ENCODE measurements at regions not wholly inside any gene's neighbourhood (a gene's known extent, or its start where the extent isn't known, plus 50 kb on each side); places are given as distances from the start of the nearest gene placed in this dataset.

DNA sequence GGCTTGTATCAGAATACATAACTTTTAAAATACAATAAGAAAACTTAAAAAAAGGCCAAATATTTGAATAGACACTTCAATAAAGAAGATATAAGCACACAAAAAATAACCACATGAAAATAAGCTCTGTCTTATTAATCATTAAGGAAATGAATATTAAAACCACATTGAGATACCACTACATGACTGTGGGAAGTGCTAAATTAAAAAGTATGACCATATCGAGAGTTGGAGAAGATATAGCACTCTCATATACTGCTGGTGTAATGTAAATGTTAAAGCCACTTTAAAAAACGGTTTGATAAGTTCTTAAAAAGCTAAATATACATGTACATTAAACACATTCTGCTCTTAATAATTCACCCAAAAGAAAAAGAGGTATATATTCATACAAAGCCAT is 104.6 kb upstream of the TRIB2 start:
- Histone ChIP-seq H3K9me3 (ENCODE audit: control extremely low read depth in 1 of 3, control insufficient read depth in 2 of 3, insufficient read depth in 1 of 3, low read length in 2 of 3) (peaks cover 2 to 7% (median 4%) of the 10 kb centered on the region in 3 donors), H3K79me2 (ENCODE audit: control insufficient read depth, insufficient read depth, low read length) (no peaks in the 10 kb centered on the region), H3K4me1 (ENCODE audit: control insufficient read depth in 2 of 2, insufficient read depth in 2 of 2, low read length in 2 of 2) (peaks cover 26 to 28% of the 10 kb centered on the region in 2 donors), H3K4me2 (replicated peaks; ENCODE audit: low read depth, low read length, poor library complexity, severe bottlenecking) (no peak overlapping the region), H2AFZ (ENCODE audit: insufficient read depth, low read depth, low read length, poor library complexity, severe bottlenecking) (no peak overlapping the region), H3K4me3 (ENCODE audit: control extremely low read depth in 1 of 5, extremely low read depth in 1 of 5, insufficient read depth in 1 of 5, low read depth in 2 of 5, low read length in 4 of 5) (no peak overlapping the region), H3K9ac (ENCODE audit: low read length) (no peak overlapping the region), H3K36me3 (replicated peaks in 1 of 2; ENCODE audit: control extremely low read depth in 1 of 2, control insufficient read depth in 1 of 2, extremely low read depth in 1 of 2, insufficient read depth in 2 of 2, low read length in 1 of 2) (no peaks in the 10 kb centered on the region), H4K20me1 (ENCODE audit: control insufficient read depth, insufficient read depth, low read length, poor library complexity, severe bottlenecking) (no peaks in the 10 kb centered on the region), H3K27me3 (replicated peaks in 1 of 4; ENCODE audit: control extremely low read depth in 1 of 4, control insufficient read depth in 3 of 4, insufficient read depth in 4 of 4, low read length in 3 of 4) (no peaks in the 10 kb centered on the region), H3K27ac (ENCODE audit: low read length in 2 of 2) (no peak overlapping the region)
- no peak overlapping the region for H3K27ac Mint-ChIP-seq
- DNase-seq: no peak
- peaks cover 32% of the 10 kb centered on the region for H3K4me1 Mint-ChIP-seq
- H3K27me3 Mint-ChIP-seq: peaks cover 4% of the 10 kb centered on the region
- CTCF ChIA-PET: interaction anchor here (1.2 kb wide), 1 partner anchor 12 kb away, joined by 3 read pairs; no protein-coding TSS in a partner anchor
- no peaks in the 10 kb centered on the region for H3K9me3 Mint-ChIP-seq (ENCODE audit: insufficient read depth)
- WGBS (ENCODE audit: insufficient coverage): no CpG with 5 or more reads among the region's 2 CpGs
- ATAC-seq (ENCODE audit: low read depth): no peak
- intact Hi-C loops (cut with micrococcal nuclease): loop anchor here (10.0 kb wide), 1 partner anchor 103 kb away; the partner anchor contains the start of gene TRIB2
- H3K4me3 Mint-ChIP-seq: no peak overlapping the region
- POLR2A ChIA-PET: no interaction called here
- TF ChIP-seq, protein P1, sequence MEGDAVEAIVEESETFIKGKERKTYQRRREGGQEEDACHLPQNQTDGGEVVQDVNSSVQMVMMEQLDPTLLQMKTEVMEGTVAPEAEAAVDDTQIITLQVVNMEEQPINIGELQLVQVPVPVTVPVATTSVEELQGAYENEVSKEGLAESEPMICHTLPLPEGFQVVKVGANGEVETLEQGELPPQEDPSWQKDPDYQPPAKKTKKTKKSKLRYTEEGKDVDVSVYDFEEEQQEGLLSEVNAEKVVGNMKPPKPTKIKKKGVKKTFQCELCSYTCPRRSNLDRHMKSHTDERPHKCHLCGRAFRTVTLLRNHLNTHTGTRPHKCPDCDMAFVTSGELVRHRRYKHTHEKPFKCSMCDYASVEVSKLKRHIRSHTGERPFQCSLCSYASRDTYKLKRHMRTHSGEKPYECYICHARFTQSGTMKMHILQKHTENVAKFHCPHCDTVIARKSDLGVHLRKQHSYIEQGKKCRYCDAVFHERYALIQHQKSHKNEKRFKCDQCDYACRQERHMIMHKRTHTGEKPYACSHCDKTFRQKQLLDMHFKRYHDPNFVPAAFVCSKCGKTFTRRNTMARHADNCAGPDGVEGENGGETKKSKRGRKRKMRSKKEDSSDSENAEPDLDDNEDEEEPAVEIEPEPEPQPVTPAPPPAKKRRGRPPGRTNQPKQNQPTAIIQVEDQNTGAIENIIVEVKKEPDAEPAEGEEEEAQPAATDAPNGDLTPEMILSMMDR (IDR thresholded peaks at IDR 0.05): no peak
- no peak for TF ChIP-seq EZH2 (IDR thresholded peaks at IDR 0.05; ENCODE audit: borderline replicate concordance, insufficient read depth, low read depth, low read length, poor library complexity, severe bottlenecking)

DNA sequence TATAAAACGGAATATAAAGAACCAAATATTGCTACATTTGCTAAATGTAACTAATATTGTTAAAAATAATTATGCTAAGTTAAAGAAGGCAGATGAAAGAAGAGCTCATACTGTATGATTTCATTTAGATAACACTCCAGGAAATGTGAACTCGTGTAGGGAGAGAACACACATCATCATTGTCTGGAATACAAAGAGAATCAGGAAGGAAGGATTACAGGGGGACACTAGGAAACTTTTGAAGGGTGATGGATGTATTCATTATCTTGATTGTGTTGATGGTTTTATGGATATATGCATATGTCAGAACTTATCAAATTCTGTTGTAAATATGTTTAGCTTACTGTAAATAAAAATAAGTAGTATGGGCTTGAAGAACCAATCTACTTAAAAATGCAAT is 104.1 kb upstream of the TRIB2 start:
- H3K9me3 Mint-ChIP-seq (ENCODE audit: insufficient read depth): no peaks in the 10 kb centered on the region
- Histone ChIP-seq H3K9ac (ENCODE audit: low read length) (no peak overlapping the region), H3K27me3 (replicated peaks in 1 of 4; ENCODE audit: control extremely low read depth in 1 of 4, control insufficient read depth in 3 of 4, insufficient read depth in 4 of 4, low read length in 3 of 4) (no peaks in the 10 kb centered on the region), H3K4me3 (ENCODE audit: control extremely low read depth in 1 of 5, extremely low read depth in 1 of 5, insufficient read depth in 1 of 5, low read depth in 2 of 5, low read length in 4 of 5) (no peak overlapping the region), H3K9me3 (ENCODE audit: control extremely low read depth in 1 of 3, control insufficient read depth in 2 of 3, insufficient read depth in 1 of 3, low read length in 2 of 3) (peaks cover 2 to 7% (median 4%) of the 10 kb centered on the region in 3 donors), H2AFZ (ENCODE audit: insufficient read depth, low read depth, low read length, poor library complexity, severe bottlenecking) (no peak overlapping the region), H3K79me2 (ENCODE audit: control insufficient read depth, insufficient read depth, low read length) (no peaks in the 10 kb centered on the region), H3K36me3 (replicated peaks in 1 of 2; ENCODE audit: control extremely low read depth in 1 of 2, control insufficient read depth in 1 of 2, extremely low read depth in 1 of 2, insufficient read depth in 2 of 2, low read length in 1 of 2) (no peaks in the 10 kb centered on the region), H3K27ac (ENCODE audit: low read length in 2 of 2) (no peak overlapping the region), H3K4me2 (replicated peaks; ENCODE audit: low read depth, low read length, poor library complexity, severe bottlenecking) (peak overlapping the region; percentile 23), H4K20me1 (ENCODE audit: control insufficient read depth, insufficient read depth, low read length, poor library complexity, severe bottlenecking) (no peaks in the 10 kb centered on the region), H3K4me1 (ENCODE audit: control insufficient read depth in 2 of 2, insufficient read depth in 2 of 2, low read length in 2 of 2) (peaks cover 31 to 33% of the 10 kb centered on the region in 2 donors)
- DNase-seq (no peak), ATAC-seq (ENCODE audit: low read depth) (no peak)
- H3K27ac Mint-ChIP-seq: no peak overlapping the region
- TF ChIP-seq, protein P1 (IDR thresholded peaks at IDR 0.05): no peak
- no peak for TF ChIP-seq EZH2 (IDR thresholded peaks at IDR 0.05; ENCODE audit: borderline replicate concordance, insufficient read depth, low read depth, low read length, poor library complexity, severe bottlenecking)
- intact Hi-C loops (cut with micrococcal nuclease): loop anchor here (10.0 kb wide), 1 partner anchor 102 kb away; the partner anchor contains the start of gene TRIB2
- no peak overlapping the region for H3K4me3 Mint-ChIP-seq
- no CpG with 5 or more reads among the region's 2 CpGs for WGBS (ENCODE audit: insufficient coverage)
- CTCF ChIA-PET: interaction anchor here (1.2 kb wide), 1 partner anchor 11 kb away, joined by 3 read pairs; no protein-coding TSS in a partner anchor
- POLR2A ChIA-PET: no interaction called here
- peaks cover 35% of the 10 kb centered on the region for H3K4me1 Mint-ChIP-seq
- H3K27me3 Mint-ChIP-seq: peaks cover 4% of the 10 kb centered on the region

Data from B cell (primary cell).